HEK293 (cell line): ENCODE measurements at regions not wholly inside any gene's neighbourhood (a gene's known extent, or its start where the extent isn't known, plus 50 kb on each side); places are given as distances from the start of the nearest gene placed in this dataset.

ENCODE experiments used
- CTCF ChIA-PET: fragments of 350-600 bp; formaldehyde crosslinking; extraction: SDS; loops from one replicate; lab custom pipeline; 2021; ENCODE audit warnings: antibody characterized with exemption; lab: Yijun Ruan, JAX
- POLR2A ChIA-PET: fragments of 300-600 bp; formaldehyde crosslinking; extraction: SDS; loops from one replicate; lab custom pipeline; 2020; ENCODE audit warnings: antibody characterized with exemption, inconsistent platforms; lab: Yijun Ruan, JAX
- H3K27ac ChIP-seq: fragments of 200-500 bp; sonication (Bioruptor generic); 2 replicates; pipeline ENCODE4 v1.5.1; 2014; ENCODE audit warnings: low read depth, low read length, control low read depth, inconsistent platforms; ENCODE audit errors: extremely low read depth
- H3K36me3 ChIP-seq, 2 experiments: fragments of 200-500 bp in 1 of 2; sonication (Bioruptor generic) in 1 of 2; 1 replicate in 1 of 2; 2 replicates in 1 of 2; pipeline ENCODE4 v1.5.1; 2014 to 2017; ENCODE audit warnings: inconsistent platforms in 2 of 2, low read length in 2 of 2; ENCODE audit not compliant: control insufficient read depth in 2 of 2, insufficient read depth in 1 of 2
- H3K4me1 ChIP-seq: fragments of 200-500 bp; sonication (Bioruptor generic); 2 replicates; pipeline ENCODE4 v1.5.1; 2014; ENCODE audit warnings: mild to moderate bottlenecking, low read length, inconsistent platforms; ENCODE audit not compliant: control insufficient read depth, insufficient read depth
- H3K4me3 ChIP-seq: 2 replicates; pipeline ENCODE4 v1.5.1; 2011; ENCODE audit warnings: low read depth, mild to moderate bottlenecking, control low read depth, low read length, moderate library complexity
- H3K9me3 ChIP-seq: fragments of 200-500 bp; sonication (Bioruptor generic); 2 replicates; pipeline ENCODE4 v1.5.1; 2014; ENCODE audit warnings: low read depth, low read length, inconsistent platforms; ENCODE audit not compliant: control insufficient read depth, insufficient read depth
- GFI1B ChIP-seq: fragments of 450-650 bp; formaldehyde crosslinking; IDR thresholded peaks from 2 replicates; pipeline ENCODE4 v1.5.1; 2016; ENCODE audit warnings: missing biosample characterization, missing genetic modification characterization
- KLF9 ChIP-seq: fragments of 450-650 bp; formaldehyde crosslinking; IDR thresholded peaks from 2 replicates; pipeline ENCODE4 v1.5.1; 2016; ENCODE audit warnings: missing biosample characterization, missing genetic modification characterization, low read depth
- PATZ1 ChIP-seq: fragments of 450-650 bp; formaldehyde crosslinking; IDR thresholded peaks from 2 replicates; pipeline ENCODE4 v1.5.1; 2016; ENCODE audit warnings: missing biosample characterization, missing genetic modification characterization
- REPIN1 ChIP-seq: fragments of 450-650 bp; formaldehyde crosslinking; IDR thresholded peaks from 2 replicates; pipeline ENCODE4 v1.5.1; 2017; ENCODE audit warnings: missing biosample characterization, missing genetic modification characterization, low read depth
- TCF7L2 ChIP-seq: IDR thresholded peaks from 2 replicates; pipeline ENCODE4 v1.6.1; 2011; ENCODE audit warnings: low read depth, mild to moderate bottlenecking, inconsistent platforms, low read length, moderate library complexity, borderline replicate concordance
- TRIM28 ChIP-seq: IDR thresholded peaks from 2 replicates; pipeline ENCODE4 v1.6.1; 2011; ENCODE audit warnings: low read length, control low read depth, borderline replicate concordance
- ZBTB44 ChIP-seq: fragments of 450-650 bp; IDR thresholded peaks from 2 replicates; pipeline ENCODE4 v1.5.1; 2018; ENCODE audit warnings: missing biosample characterization, mild to moderate bottlenecking, missing genetic modification characterization
- ZBTB6 ChIP-seq: fragments of 450-650 bp; formaldehyde crosslinking; IDR thresholded peaks from 2 replicates; pipeline ENCODE4 v1.5.1; 2017; ENCODE audit warnings: missing biosample characterization, missing genetic modification characterization
- ZNF132 ChIP-seq: fragments of 450-650 bp; formaldehyde crosslinking; IDR thresholded peaks from 2 replicates; pipeline ENCODE4 v1.5.1; 2017; ENCODE audit warnings: missing biosample characterization, missing genetic modification characterization, borderline replicate concordance
- ZNF133 ChIP-seq: fragments of 450-650 bp; formaldehyde crosslinking; IDR thresholded peaks from 2 replicates; pipeline ENCODE4 v1.5.1; 2016; ENCODE audit warnings: missing biosample characterization, missing genetic modification characterization
- ZNF140 ChIP-seq: fragments of 450-650 bp; formaldehyde crosslinking; IDR thresholded peaks from 2 replicates; pipeline ENCODE4 v1.5.1; 2016; ENCODE audit warnings: missing biosample characterization, missing genetic modification characterization
- ZNF16 ChIP-seq: fragments of 450-650 bp; formaldehyde crosslinking; IDR thresholded peaks from 2 replicates; pipeline ENCODE4 v1.5.1; 2016; ENCODE audit warnings: low read depth, missing biosample characterization, missing genetic modification characterization
- ZNF266 ChIP-seq: fragments of 450-650 bp; formaldehyde crosslinking; IDR thresholded peaks from 2 replicates; pipeline ENCODE4 v1.5.1; 2016; ENCODE audit warnings: missing biosample characterization, missing genetic modification characterization, low read depth
- ZNF292 ChIP-seq: fragments of 450-650 bp; formaldehyde crosslinking; IDR thresholded peaks from 2 replicates; pipeline ENCODE4 v1.5.1; 2016; ENCODE audit warnings: low read depth, missing biosample characterization, missing genetic modification characterization, borderline replicate concordance
- ZNF341 ChIP-seq: fragments of 450-650 bp; formaldehyde crosslinking; IDR thresholded peaks from 2 replicates; pipeline ENCODE4; 2016; ENCODE audit warnings: low read depth, missing biosample characterization, missing genetic modification characterization
- ZNF354C ChIP-seq: fragments of 450-650 bp; formaldehyde crosslinking; IDR thresholded peaks from 2 replicates; pipeline ENCODE4 v1.5.1; 2016; ENCODE audit warnings: missing biosample characterization, missing genetic modification characterization, low read depth, borderline replicate concordance
- ZNF391 ChIP-seq: fragments of 450-650 bp; formaldehyde crosslinking; IDR thresholded peaks from 2 replicates; pipeline ENCODE4 v1.5.1; 2016; ENCODE audit warnings: low read depth, missing biosample characterization, missing genetic modification characterization, borderline replicate concordance
- ZNF394 ChIP-seq: fragments of 450-650 bp; formaldehyde crosslinking; IDR thresholded peaks from 2 replicates; pipeline ENCODE4 v1.5.1; 2016; ENCODE audit warnings: missing biosample characterization, missing genetic modification characterization, mild to moderate bottlenecking, moderate library complexity, borderline replicate concordance
- ZNF558 ChIP-seq: fragments of 450-650 bp; formaldehyde crosslinking; IDR thresholded peaks from 2 replicates; pipeline ENCODE4 v1.5.1; 2016; ENCODE audit warnings: missing biosample characterization, missing genetic modification characterization
- ZNF561 ChIP-seq: fragments of 450-650 bp; IDR thresholded peaks from 2 replicates; pipeline ENCODE4 v1.5.1; 2018; ENCODE audit warnings: missing biosample characterization, missing genetic modification characterization, borderline replicate concordance
- ZNF596 ChIP-seq: fragments of 450-650 bp; IDR thresholded peaks from 2 replicates; pipeline ENCODE4 v1.5.0; 2018; ENCODE audit warnings: missing biosample characterization, mild to moderate bottlenecking, missing genetic modification characterization, moderate library complexity
- ZNF610 ChIP-seq: fragments of 450-650 bp; formaldehyde crosslinking; IDR thresholded peaks from 2 replicates; pipeline ENCODE4 v1.5.1; 2016; ENCODE audit warnings: missing biosample characterization, missing genetic modification characterization, borderline replicate concordance
- ZNF645 ChIP-seq: fragments of 450-650 bp; formaldehyde crosslinking; IDR thresholded peaks from 2 replicates; pipeline ENCODE4; 2016; ENCODE audit warnings: missing biosample characterization, missing genetic modification characterization
- ZNF704 ChIP-seq: fragments of 450-650 bp; formaldehyde crosslinking; IDR thresholded peaks from 2 replicates; pipeline ENCODE4 v1.5.1; 2016; ENCODE audit warnings: missing biosample characterization, missing genetic modification characterization
- ZNF776 ChIP-seq: fragments of 450-650 bp; formaldehyde crosslinking; IDR thresholded peaks from 2 replicates; pipeline ENCODE4 v1.5.0; 2017; ENCODE audit warnings: missing biosample characterization, missing genetic modification characterization, borderline replicate concordance

- TF ChIP-seq ZNF704 (tag by site-specific recombination) = no peak
Measured at GRCh38 chr4:60461551-60461950, 738.6 kb upstream of the ADGRL3 start (continued).

- CTCF ChIA-PET = interaction anchor here (0.6 to 1.2 kb wide), 3 partner anchors 10 to 350 kb away, joined by 3 to 4 read pairs (median 3); no protein-coding TSS in a partner anchor
- Histone ChIP-seq H3K9me3 (no peaks in the 10 kb centered on the region), H3K4me3 (no peak overlapping the region), H3K27ac (no peak overlapping the region), H3K4me1 (no peaks in the 10 kb centered on the region), H3K36me3 (no peaks in the 10 kb centered on the region)
- POLR2A ChIA-PET = no interaction called here
- TF ChIP-seq ZBTB6 (tag by site-specific recombination) = no peak
- no peak for TF ChIP-seq ZNF140 (tag by site-specific recombination)
- TF ChIP-seq ZNF561 (tag by site-specific recombination) = no peak
- TF ChIP-seq ZNF776 (tag by site-specific recombination) = no peak
- TF ChIP-seq ZNF266 = no peak
- TF ChIP-seq ZNF596 (tag by site-specific recombination) = no peak
- TF ChIP-seq ZNF132 (tag by site-specific recombination) = no peak
- TF ChIP-seq GFI1B (tag by site-specific recombination) = no peak
- TF ChIP-seq ZNF645 = no peak
Measured at GRCh38 chr4:60463857-60464502, 736.1 kb upstream of the ADGRL3 start.

- ChIA-PET POLR2A (no interaction called here), CTCF (no interaction called here)
- TF ChIP-seq ZNF133 (tag by site-specific recombination) = no peak
- no peak for TF ChIP-seq REPIN1 (tag by site-specific recombination)
- no peak for TF ChIP-seq ZNF394 (tag by site-specific recombination)
- TF ChIP-seq KLF9 (tag by site-specific recombination) = no peak
- no peak for TF ChIP-seq ZBTB44
- TF ChIP-seq ZNF132 (tag by site-specific recombination) = no peak
- TF ChIP-seq ZNF558 (tag by site-specific recombination) = no peak
- TF ChIP-seq PATZ1 = no peak
- no peak for TF ChIP-seq TRIM28
- no peak for TF ChIP-seq ZNF16
- no peak for TF ChIP-seq TCF7L2
- no peak for TF ChIP-seq ZNF776 (tag by site-specific recombination)
- no peak for TF ChIP-seq ZNF391 (tag by site-specific recombination)
- TF ChIP-seq ZNF292 (tag by site-specific recombination) = no peak
- no peak for TF ChIP-seq ZNF610
- TF ChIP-seq ZNF341 (tag by site-specific recombination) = no peak
- TF ChIP-seq ZNF354C = no peak
- no peaks in the 10 kb centered on the region for H3K4me1 ChIP-seq
- H3K36me3 ChIP-seq = no peaks in the 10 kb centered on the region
- no peaks in the 10 kb centered on the region for H3K9me3 ChIP-seq
- no peak overlapping the region for H3K27ac ChIP-seq
- H3K4me3 ChIP-seq = no peak overlapping the region
Measured at GRCh38 chr4:60482921-60483351, 717.2 kb upstream of the ADGRL3 start.
